ENCODE measurements at regions not wholly inside any gene's neighbourhood (a gene's known extent, or its start where the extent isn't known, plus 50 kb on each side); places are given as distances from the start of the nearest gene placed in this dataset.

GRCh38 chr2:133966720-133967304 is 287.1 kb upstream of the MGAT5 start:
- TF ChIP-seq CTCF (IDR thresholded peaks at IDR 0.05): no peak
- no peak for TF ChIP-seq EZH2 (IDR thresholded peaks at IDR 0.05; ENCODE audit: borderline replicate concordance, insufficient read depth, low read depth, low read length, poor library complexity, severe bottlenecking)
